ENCODE measurements at regions not wholly inside any gene's neighbourhood (a gene's known extent, or its start where the extent isn't known, plus 50 kb on each side); places are given as distances from the start of the nearest gene placed in this dataset.

- Histone ChIP-seq H2AFZ (ENCODE audit: low read depth, low read length) (no peak overlapping the region), H3K27me3 (ENCODE audit: low read depth, low read length) (peaks cover 5% of the 10 kb centered on the region; the same call in 1 of the 2 replicates), H3K9ac (ENCODE audit: low read length) (no peak overlapping the region), H3K79me2 (ENCODE audit: low read length) (no peaks in the 10 kb centered on the region), H3K4me1 (ENCODE audit: low read length) (no peaks in the 10 kb centered on the region), H3K4me2 (ENCODE audit: low read length) (no peak overlapping the region), H3K36me3 (replicated peaks; ENCODE audit: low read depth, low read length) (no peaks in the 10 kb centered on the region), H3K9me3 (ENCODE audit: insufficient read depth, low read length) (no peaks in the 10 kb centered on the region), H3K27ac (ENCODE audit: low read length) (no peak overlapping the region), H4K20me1 (ENCODE audit: insufficient read depth, low read length) (no peaks in the 10 kb centered on the region), H3K4me3 (ENCODE audit: low read length) (no peak overlapping the region)
- TF ChIP-seq CTCF (IDR thresholded peaks at IDR 0.05; ENCODE audit: low read depth, low read length) (no peak), EZH2phosphoT487 (IDR thresholded peaks at IDR 0.05; ENCODE audit: low read depth) (no peak)
These were observed 599.3 kb downstream of the BUD13 start for GRCh38 chr11:116173506-116173905.

DNA sequence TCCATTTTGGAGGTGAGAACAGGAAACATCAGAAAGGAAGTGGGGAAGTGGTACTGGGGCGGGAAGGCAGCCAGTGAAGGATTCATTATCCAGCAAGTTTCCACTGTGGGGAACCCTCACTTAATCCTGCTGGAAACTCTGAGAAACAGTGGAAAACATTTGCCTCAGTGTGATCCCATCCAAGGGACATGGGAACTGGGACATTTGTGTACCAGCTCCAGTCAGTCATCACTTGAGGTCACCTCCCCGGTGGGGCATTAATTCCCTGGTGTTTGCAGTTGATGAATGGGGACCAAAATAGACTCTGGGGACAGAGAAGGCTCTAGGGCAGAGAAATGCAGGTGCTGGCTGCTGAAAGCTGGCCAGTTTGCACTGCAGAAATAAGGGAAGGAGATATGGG lies 599.9 kb downstream of the BUD13 start:
- Histone ChIP-seq H3K4me3 (ENCODE audit: low read length) (no peak overlapping the region), H3K79me2 (ENCODE audit: low read length) (no peaks in the 10 kb centered on the region), H4K20me1 (ENCODE audit: insufficient read depth, low read length) (no peaks in the 10 kb centered on the region), H2AFZ (ENCODE audit: low read depth, low read length) (no peak overlapping the region), H3K9me3 (ENCODE audit: insufficient read depth, low read length) (no peaks in the 10 kb centered on the region), H3K4me1 (ENCODE audit: low read length) (no peaks in the 10 kb centered on the region), H3K36me3 (replicated peaks; ENCODE audit: low read depth, low read length) (no peaks in the 10 kb centered on the region), H3K9ac (ENCODE audit: low read length) (no peak overlapping the region), H3K27ac (ENCODE audit: low read length) (no peak overlapping the region), H3K4me2 (ENCODE audit: low read length) (no peak overlapping the region), H3K27me3 (ENCODE audit: low read depth, low read length) (peaks cover 5% of the 10 kb centered on the region; the same call in 1 of the 2 replicates)
- TF ChIP-seq CTCF (IDR thresholded peaks at IDR 0.05; ENCODE audit: low read depth, low read length) (no peak), EZH2phosphoT487 (IDR thresholded peaks at IDR 0.05; ENCODE audit: low read depth) (no peak)

- H3K36me3 ChIP-seq (replicated peaks; ENCODE audit: low read depth, low read length) = no peaks in the 10 kb centered on the region
- H3K79me2 ChIP-seq (ENCODE audit: low read length) = no peaks in the 10 kb centered on the region
- no peaks in the 10 kb centered on the region for H3K4me1 ChIP-seq (ENCODE audit: low read length)
- no peak overlapping the region for H3K4me3 ChIP-seq (ENCODE audit: low read length)
- no peak overlapping the region for H3K4me2 ChIP-seq (ENCODE audit: low read length)
- H3K27me3 ChIP-seq (ENCODE audit: low read depth, low read length) = peaks cover 5% of the 10 kb centered on the region; the same call in 1 of the 2 replicates
- H3K27ac ChIP-seq (ENCODE audit: low read length) = no peak overlapping the region
- H2AFZ ChIP-seq (ENCODE audit: low read depth, low read length) = no peak overlapping the region
- no peaks in the 10 kb centered on the region for H3K9me3 ChIP-seq (ENCODE audit: insufficient read depth, low read length)
- no peaks in the 10 kb centered on the region for H4K20me1 ChIP-seq (ENCODE audit: insufficient read depth, low read length)
- H3K9ac ChIP-seq (ENCODE audit: low read length) = no peak overlapping the region
- TF ChIP-seq EZH2phosphoT487 (IDR thresholded peaks at IDR 0.05; ENCODE audit: low read depth) (no peak), CTCF (IDR thresholded peaks at IDR 0.05; ENCODE audit: low read depth, low read length) (no peak)
These were observed 600.6 kb downstream of the BUD13 start for GRCh38 chr11:116172156-116172555.

GRCh38 chr11:116171271-116172140 lies 601.3 kb downstream of the BUD13 start:
- Histone ChIP-seq H3K4me2 (ENCODE audit: low read length) (no peak overlapping the region), H3K27ac (ENCODE audit: low read length) (no peak overlapping the region), H3K4me1 (ENCODE audit: low read length) (no peaks in the 10 kb centered on the region), H3K4me3 (ENCODE audit: low read length) (no peak overlapping the region), H2AFZ (ENCODE audit: low read depth, low read length) (no peak overlapping the region), H3K36me3 (replicated peaks; ENCODE audit: low read depth, low read length) (no peaks in the 10 kb centered on the region), H3K9me3 (ENCODE audit: insufficient read depth, low read length) (no peaks in the 10 kb centered on the region), H3K27me3 (ENCODE audit: low read depth, low read length) (peaks cover 5% of the 10 kb centered on the region; the same call in 1 of the 2 replicates), H3K79me2 (ENCODE audit: low read length) (no peaks in the 10 kb centered on the region), H3K9ac (ENCODE audit: low read length) (no peak overlapping the region), H4K20me1 (ENCODE audit: insufficient read depth, low read length) (no peaks in the 10 kb centered on the region)
- no peak for TF ChIP-seq EZH2phosphoT487 (IDR thresholded peaks at IDR 0.05; ENCODE audit: low read depth)
- TF ChIP-seq CTCF (IDR thresholded peaks at IDR 0.05; ENCODE audit: low read depth, low read length) = no peak

Data from OCI-LY3 (cell line).